ENCODE measurements at regions not wholly inside any gene's neighbourhood (a gene's known extent, or its start where the extent isn't known, plus 50 kb on each side); places are given as distances from the start of the nearest gene placed in this dataset.

DNA sequence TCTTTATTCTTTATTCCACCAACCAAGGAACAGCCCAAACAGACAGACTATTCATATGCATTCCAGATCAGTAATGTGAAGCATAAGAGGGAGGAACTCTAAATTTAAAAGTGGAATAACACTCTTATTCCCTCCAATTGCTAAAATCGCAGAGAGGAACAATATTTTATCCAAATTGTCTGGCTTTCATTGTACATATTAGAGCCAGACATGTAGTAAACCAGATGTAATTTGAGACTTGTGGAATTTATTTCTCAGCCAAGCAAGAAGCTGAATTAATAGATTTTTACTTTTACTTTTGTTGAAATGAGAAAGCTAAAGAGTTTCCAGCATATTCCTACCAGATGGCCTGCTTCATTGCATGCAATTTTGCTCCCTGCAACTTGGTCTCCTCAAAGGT lies 674.6 kb upstream of the SLIT2 start:
- TF ChIP-seq POLR2A (IDR thresholded peaks at IDR 0.05; ENCODE audit: low read depth, low read length) (no peak), TAF1 (IDR thresholded peaks at IDR 0.05; ENCODE audit: borderline replicate concordance, low read depth, low read length) (no peak), POLR2AphosphoS5 (IDR thresholded peaks at IDR 0.05; ENCODE audit: low read depth, low read length) (no peak)
